ENCODE measurements at regions not wholly inside any gene's neighbourhood (a gene's known extent, or its start where the extent isn't known, plus 50 kb on each side); places are given as distances from the start of the nearest gene placed in this dataset.
"Not testable (repeated sequence)": the region's sequence is repeated elsewhere in the genome, so short reads cannot be mapped to it uniquely, and the experiment has no call there.

GRCh38 chr2:242130682-242131081, 261.2 kb downstream of the RTP5 start:
- H3K4me1 Mint-ChIP-seq; H3K9me3 Mint-ChIP-seq; H3K4me3 Mint-ChIP-seq; DNase-seq; intact Hi-C loops (cut with micrococcal nuclease); H3K4me1 ChIP-seq (ENCODE audit: insufficient read depth, low read length); H3K27me3 Mint-ChIP-seq; H3K27ac Mint-ChIP-seq; H3K36me3 Mint-ChIP-seq; H3K36me3 ChIP-seq (ENCODE audit: insufficient read depth, low read length); H3K27me3 ChIP-seq (ENCODE audit: insufficient read depth, low read length); H3K27ac ChIP-seq (ENCODE audit: low read depth, low read length); POLR2A ChIA-PET (ENCODE audit: partially characterized antibody); CTCF ChIA-PET (ENCODE audit: partially characterized antibody); H3K9me3 ChIP-seq (ENCODE audit: control insufficient read depth in 1 of 2, low read length in 2 of 2); H3K4me3 ChIP-seq (ENCODE audit: low read length in 2 of 2): not testable (repeated sequence)

GRCh38 chr2:242159921-242160320, 290.4 kb downstream of the RTP5 start:
- H3K9me3 ChIP-seq (ENCODE audit: control insufficient read depth in 1 of 2, low read length in 2 of 2); intact Hi-C loops (cut with micrococcal nuclease); H3K27me3 Mint-ChIP-seq; POLR2A ChIA-PET (ENCODE audit: partially characterized antibody); H3K4me3 ChIP-seq (ENCODE audit: low read length in 2 of 2); H3K9me3 Mint-ChIP-seq; H3K27ac ChIP-seq (ENCODE audit: low read depth, low read length); H3K4me1 Mint-ChIP-seq; H3K4me3 Mint-ChIP-seq; H3K27ac Mint-ChIP-seq; H3K27me3 ChIP-seq (ENCODE audit: insufficient read depth, low read length); DNase-seq; CTCF ChIA-PET (ENCODE audit: partially characterized antibody); H3K4me1 ChIP-seq (ENCODE audit: insufficient read depth, low read length); H3K36me3 Mint-ChIP-seq; H3K36me3 ChIP-seq (ENCODE audit: insufficient read depth, low read length): not testable (repeated sequence)

DNA sequence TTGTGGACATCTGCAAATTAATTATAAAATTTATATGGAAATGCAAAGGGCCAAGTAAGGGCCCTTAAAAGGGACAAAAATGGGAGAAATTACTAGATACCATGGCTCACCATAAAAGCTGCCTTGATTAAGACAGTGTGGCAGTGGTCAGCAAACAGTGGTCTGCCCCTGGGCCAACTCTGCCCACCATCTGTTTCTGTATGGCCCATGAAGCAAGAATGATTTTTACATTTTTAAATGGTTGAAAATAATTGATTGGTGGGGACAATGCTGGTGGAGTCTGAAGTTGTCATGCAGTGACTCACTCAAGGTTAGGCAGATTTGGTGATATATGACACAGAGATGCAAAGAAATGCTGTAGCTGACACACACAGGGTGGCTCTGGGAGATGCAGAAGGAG, 295.6 kb downstream of the RTP5 start:
- H3K9me3 ChIP-seq (ENCODE audit: control insufficient read depth in 1 of 2, low read length in 2 of 2); POLR2A ChIA-PET (ENCODE audit: partially characterized antibody); intact Hi-C loops (cut with micrococcal nuclease): not testable (repeated sequence)

DNA sequence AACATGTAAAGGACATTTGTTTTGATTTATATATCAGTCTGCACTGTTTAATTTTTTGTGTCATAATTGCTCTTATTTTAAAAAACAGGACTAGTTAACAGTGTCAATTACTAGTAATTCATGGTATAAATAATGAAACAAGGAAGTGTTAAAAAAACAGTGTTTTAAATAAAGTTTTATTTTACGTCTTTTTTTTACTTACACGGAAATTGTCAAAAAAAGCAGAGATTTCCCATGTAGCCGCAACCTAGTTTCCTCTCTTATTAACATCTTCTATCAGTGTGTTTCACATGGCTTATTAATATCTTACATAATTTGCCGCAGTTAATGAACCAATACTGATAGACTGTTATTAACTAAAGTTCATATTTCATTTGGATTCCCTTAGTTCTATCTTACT, 301.8 kb downstream of the RTP5 start:
- H3K27ac ChIP-seq (ENCODE audit: low read depth, low read length); H3K4me3 ChIP-seq (ENCODE audit: low read length in 2 of 2); POLR2A ChIA-PET (ENCODE audit: partially characterized antibody); intact Hi-C loops (cut with micrococcal nuclease); H3K36me3 ChIP-seq (ENCODE audit: insufficient read depth, low read length); H3K4me3 Mint-ChIP-seq; H3K27me3 Mint-ChIP-seq; H3K27ac Mint-ChIP-seq; H3K4me1 Mint-ChIP-seq; H3K4me1 ChIP-seq (ENCODE audit: insufficient read depth, low read length); H3K36me3 Mint-ChIP-seq; CTCF ChIA-PET (ENCODE audit: partially characterized antibody); H3K27me3 ChIP-seq (ENCODE audit: insufficient read depth, low read length); DNase-seq; H3K9me3 ChIP-seq (ENCODE audit: control insufficient read depth in 1 of 2, low read length in 2 of 2); H3K9me3 Mint-ChIP-seq: not testable (repeated sequence)

More for the DNA sequence above, 295.6 kb downstream of the RTP5 start:
- CTCF ChIA-PET (ENCODE audit: partially characterized antibody); H3K4me3 ChIP-seq (ENCODE audit: low read length in 2 of 2); DNase-seq; H3K27ac ChIP-seq (ENCODE audit: low read depth, low read length); H3K4me1 ChIP-seq (ENCODE audit: insufficient read depth, low read length); H3K36me3 ChIP-seq (ENCODE audit: insufficient read depth, low read length); H3K27ac Mint-ChIP-seq; H3K9me3 Mint-ChIP-seq; H3K36me3 Mint-ChIP-seq; H3K4me1 Mint-ChIP-seq; H3K4me3 Mint-ChIP-seq; H3K27me3 ChIP-seq (ENCODE audit: insufficient read depth, low read length); H3K27me3 Mint-ChIP-seq: not testable (repeated sequence)
